Fibroblast of mammary gland (primary cell): ENCODE measurements at regions not wholly inside any gene's neighbourhood (a gene's known extent, or its start where the extent isn't known, plus 50 kb on each side); places are given as distances from the start of the nearest gene placed in this dataset.

Source experiments
- DNase-seq: peaks from one replicate; pipeline ENCODE4 v3.0.0-alpha.2; 2010; ENCODE audit warnings: low read depth
- H3K4me3 ChIP-seq: 2 replicates; pipeline ENCODE4 v1.5.1; 2011; ENCODE audit warnings: low read depth, mild to moderate bottlenecking, low read length, moderate library complexity; ENCODE audit not compliant: control insufficient read depth
- TF ChIP-seq, protein P1 (sequence below): conservative IDR thresholded peaks from 2 replicates; pipeline ENCODE4 v1.5.1; 2011; ENCODE audit warnings: low read depth, low read length, inconsistent platforms; ENCODE audit not compliant: control insufficient read depth, insufficient read depth

DNA sequence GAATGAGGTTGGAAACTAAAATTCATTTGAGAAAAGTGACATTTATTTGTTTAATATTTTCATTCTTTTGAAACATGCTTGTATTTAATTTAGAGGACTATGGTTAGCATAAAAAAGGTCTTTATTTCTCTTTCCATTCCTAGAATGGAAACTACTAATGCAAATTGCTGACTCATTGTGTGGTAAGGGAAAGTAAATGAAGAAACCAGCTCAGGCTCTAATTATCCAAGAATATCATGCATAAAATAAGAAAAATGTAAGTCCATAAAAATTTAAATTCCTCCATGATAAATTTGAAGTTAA, 777.0 kb upstream of the SLITRK1 start:
- H3K4me3 ChIP-seq: no peak overlapping the region
- TF ChIP-seq, protein P1, sequence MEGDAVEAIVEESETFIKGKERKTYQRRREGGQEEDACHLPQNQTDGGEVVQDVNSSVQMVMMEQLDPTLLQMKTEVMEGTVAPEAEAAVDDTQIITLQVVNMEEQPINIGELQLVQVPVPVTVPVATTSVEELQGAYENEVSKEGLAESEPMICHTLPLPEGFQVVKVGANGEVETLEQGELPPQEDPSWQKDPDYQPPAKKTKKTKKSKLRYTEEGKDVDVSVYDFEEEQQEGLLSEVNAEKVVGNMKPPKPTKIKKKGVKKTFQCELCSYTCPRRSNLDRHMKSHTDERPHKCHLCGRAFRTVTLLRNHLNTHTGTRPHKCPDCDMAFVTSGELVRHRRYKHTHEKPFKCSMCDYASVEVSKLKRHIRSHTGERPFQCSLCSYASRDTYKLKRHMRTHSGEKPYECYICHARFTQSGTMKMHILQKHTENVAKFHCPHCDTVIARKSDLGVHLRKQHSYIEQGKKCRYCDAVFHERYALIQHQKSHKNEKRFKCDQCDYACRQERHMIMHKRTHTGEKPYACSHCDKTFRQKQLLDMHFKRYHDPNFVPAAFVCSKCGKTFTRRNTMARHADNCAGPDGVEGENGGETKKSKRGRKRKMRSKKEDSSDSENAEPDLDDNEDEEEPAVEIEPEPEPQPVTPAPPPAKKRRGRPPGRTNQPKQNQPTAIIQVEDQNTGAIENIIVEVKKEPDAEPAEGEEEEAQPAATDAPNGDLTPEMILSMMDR: no peak
- peak; percentile 20 for DNase-seq

DNA sequence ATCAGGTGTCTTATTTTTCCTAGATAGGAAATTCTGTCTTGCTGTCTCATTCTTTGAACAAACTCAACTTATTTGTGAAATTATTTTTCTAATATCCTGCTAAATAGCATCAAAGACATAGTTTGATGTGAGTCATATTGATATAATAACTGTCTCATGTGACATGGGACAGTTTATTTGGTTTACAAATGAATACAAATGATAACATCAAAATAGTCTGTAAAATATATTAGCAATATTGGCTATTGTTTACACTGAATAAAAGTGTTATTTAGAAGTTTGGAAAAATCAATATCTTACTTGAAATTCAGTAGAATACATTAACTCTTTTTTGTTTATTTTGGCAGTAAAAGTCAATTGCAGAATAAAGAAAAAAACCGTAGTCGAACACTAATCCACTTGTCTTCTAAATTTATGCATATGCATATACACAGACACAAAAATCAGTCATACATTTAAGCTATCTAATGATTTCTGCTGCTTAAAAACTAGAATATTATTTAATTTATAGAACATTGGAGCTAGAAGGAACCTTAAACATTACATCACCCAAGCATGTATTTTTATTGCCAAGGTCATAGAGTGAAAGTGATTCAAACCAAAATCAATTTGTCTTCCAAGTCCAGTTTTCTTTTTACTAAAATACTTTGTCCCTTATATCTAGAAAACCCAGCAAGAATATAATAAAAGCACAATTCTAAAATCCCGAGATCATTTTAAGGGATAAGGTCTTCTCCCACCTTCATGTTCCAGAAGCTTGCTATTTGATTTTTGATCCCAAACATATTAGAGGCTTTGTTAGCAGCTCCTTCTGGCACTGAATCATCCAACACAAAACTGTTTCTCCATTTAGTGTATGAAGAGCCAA, 776.5 kb upstream of the SLITRK1 start:
- no peak overlapping the region for H3K4me3 ChIP-seq
- DNase-seq: peak; percentile 36
- TF ChIP-seq, protein P1: no peak

DNA sequence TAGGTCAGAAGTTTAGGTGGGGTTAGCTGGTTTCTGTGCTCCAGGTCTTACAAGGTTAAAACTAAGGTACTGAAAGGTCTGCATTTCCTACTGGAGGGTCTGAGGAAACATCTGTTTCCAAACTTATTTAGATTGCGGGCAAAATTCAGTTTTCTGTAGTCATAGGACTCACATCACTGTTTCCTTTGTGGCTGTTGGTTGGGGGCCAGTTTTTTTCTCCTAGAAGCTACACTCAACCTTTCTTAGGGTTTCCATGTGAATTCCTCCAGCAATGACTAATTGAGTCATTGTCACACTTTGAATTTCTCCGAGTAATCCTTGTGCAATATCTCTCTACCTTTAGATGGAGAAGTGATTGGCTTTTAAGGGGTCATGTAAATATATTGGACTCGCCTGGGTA, 773.4 kb upstream of the SLITRK1 start:
- TF ChIP-seq, protein P1: no peak
- no peak overlapping the region for H3K4me3 ChIP-seq
- peak; percentile 43 for DNase-seq

DNA sequence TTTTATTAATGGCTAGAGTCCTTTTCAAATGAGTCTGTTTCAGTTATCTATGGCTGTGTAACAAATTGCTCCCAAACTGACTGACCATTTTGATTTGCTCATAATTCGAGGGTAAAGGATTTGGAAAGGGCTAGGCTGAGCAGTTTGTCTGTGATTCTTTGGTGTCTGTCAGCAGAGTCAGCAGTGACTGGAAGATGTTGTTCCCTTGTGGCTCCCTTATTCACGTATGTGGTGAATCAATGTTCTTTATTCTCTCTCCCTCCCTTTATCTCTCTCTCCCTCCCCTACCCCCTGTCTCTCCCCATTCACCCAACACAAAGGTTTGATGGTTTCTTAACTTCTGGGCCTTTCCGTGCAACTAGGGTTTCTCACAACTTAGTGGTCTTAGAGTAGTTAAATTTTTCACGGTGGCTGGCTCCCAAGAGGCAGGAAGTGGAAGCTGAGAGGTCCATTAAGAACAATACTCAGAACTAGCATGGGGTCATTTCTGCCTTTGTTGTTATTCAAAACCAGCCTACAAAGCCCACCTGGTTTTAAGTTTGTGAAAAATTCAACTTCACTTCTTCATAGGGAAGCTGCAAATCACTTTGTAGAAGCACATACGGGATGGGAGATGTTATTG, 772.5 kb upstream of the SLITRK1 start:
- TF ChIP-seq, protein P1: no peak
- H3K4me3 ChIP-seq: no peak overlapping the region
- DNase-seq: no peak

DNA sequence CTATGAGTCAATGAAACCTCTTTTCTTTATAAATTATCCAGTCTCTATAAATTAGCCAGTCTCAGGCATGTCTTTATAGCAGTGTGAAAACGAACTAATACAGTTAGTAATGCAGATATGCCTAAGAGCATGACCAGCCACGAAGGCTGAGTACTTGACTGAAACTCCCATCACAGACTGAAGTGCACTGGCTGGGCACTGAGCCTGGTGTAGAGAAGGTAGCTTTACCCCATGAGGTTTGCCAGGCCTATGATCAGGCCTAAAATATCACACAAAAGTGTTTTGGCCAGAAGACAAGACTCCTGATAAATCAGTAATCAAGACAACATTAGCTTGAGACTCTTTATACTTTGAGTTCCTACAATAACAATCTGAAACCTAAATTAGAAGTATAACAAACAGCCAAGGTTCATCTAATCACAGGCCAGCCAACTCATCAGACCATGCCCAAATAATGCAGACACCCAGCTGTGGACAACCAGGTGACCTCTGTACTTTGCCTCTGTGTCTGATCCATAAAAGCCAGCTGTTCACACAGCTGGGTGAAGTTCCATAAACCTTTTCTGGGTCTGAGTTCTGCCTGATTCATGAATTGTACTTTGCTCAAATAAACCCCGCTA, 771.8 kb upstream of the SLITRK1 start:
- DNase-seq: no peak
- TF ChIP-seq, protein P1: no peak
- no peak overlapping the region for H3K4me3 ChIP-seq

DNA sequence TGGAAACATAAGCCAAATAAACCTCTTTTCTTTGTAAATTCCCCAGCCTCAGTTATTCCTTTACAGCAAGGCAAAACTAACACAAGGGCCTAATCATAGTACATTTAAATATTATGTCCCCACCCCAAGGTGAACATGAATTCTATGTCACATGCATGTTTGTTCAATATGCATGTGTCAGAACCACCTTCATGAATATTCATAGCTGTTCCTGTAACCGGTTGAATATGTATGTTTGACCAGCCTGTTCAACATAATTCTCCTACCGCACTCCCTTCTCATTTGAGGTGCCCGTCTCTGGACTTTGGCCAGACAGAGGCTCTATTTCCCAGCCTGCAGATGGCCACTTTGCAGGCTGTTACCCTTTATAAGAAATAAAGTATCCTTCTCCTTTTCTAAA, 769.4 kb upstream of the SLITRK1 start:
- no peak overlapping the region for H3K4me3 ChIP-seq
- DNase-seq: no peak
- TF ChIP-seq, protein P1: no peak
